ENCODE measurements at regions not wholly inside any gene's neighbourhood (a gene's known extent, or its start where the extent isn't known, plus 50 kb on each side); places are given as distances from the start of the nearest gene placed in this dataset.

DNA sequence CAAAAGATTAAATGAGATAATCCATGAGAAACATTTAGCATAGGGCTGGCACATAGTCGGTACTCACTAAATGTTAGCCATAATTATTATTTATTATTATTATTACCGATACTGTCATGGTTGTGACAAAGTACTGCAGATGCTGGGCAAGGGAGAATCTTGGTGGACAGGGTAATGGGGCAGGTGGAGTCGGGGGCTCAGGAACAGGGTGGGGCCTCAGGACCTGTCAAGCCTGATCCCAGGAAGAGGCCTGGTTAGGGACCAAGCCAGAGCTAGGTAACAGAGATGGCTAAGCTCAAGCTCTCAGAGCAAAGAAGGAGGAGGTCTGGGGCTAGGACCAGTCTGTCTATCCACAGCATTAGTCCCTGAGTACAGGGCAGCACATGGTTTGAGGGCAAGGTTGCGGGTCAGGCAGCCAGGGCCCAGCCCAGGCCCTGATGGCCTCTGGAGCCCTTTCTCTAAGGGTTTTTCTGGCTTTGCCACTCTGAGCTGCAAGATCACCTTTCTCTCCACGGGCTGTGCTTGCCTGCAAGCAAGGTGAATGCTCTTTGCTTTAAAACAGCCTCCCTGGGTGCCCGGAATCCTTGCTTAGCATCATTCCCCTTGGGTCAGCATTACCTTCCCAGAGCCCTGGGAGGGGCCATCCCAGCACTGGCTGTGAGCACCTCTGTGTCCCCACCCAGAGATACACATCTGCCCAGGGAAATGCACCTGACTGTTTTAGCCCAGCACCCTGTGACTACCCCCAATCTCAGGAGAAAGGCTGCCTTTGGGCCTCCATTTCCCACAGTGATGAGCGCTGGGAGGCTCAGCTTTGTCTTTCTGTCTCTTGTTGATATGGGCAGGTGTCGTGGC lies 572.0 kb downstream of the PTPRU start:
- TF ChIP-seq, protein P1, sequence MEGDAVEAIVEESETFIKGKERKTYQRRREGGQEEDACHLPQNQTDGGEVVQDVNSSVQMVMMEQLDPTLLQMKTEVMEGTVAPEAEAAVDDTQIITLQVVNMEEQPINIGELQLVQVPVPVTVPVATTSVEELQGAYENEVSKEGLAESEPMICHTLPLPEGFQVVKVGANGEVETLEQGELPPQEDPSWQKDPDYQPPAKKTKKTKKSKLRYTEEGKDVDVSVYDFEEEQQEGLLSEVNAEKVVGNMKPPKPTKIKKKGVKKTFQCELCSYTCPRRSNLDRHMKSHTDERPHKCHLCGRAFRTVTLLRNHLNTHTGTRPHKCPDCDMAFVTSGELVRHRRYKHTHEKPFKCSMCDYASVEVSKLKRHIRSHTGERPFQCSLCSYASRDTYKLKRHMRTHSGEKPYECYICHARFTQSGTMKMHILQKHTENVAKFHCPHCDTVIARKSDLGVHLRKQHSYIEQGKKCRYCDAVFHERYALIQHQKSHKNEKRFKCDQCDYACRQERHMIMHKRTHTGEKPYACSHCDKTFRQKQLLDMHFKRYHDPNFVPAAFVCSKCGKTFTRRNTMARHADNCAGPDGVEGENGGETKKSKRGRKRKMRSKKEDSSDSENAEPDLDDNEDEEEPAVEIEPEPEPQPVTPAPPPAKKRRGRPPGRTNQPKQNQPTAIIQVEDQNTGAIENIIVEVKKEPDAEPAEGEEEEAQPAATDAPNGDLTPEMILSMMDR (IDR thresholded peaks at IDR 0.05): no peak
- TF ChIP-seq ESRRA (IDR thresholded peaks at IDR 0.05; ENCODE audit: borderline replicate concordance, low read length): no peak
- TF ChIP-seq, protein P2, sequence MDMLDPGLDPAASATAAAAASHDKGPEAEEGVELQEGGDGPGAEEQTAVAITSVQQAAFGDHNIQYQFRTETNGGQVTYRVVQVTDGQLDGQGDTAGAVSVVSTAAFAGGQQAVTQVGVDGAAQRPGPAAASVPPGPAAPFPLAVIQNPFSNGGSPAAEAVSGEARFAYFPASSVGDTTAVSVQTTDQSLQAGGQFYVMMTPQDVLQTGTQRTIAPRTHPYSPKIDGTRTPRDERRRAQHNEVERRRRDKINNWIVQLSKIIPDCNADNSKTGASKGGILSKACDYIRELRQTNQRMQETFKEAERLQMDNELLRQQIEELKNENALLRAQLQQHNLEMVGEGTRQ (IDR thresholded peaks at IDR 0.05): no peak
- no peak for TF ChIP-seq EHMT2 (IDR thresholded peaks at IDR 0.05; ENCODE audit: low read depth)
- no peak for TF ChIP-seq CHD2 (IDR thresholded peaks at IDR 0.05; ENCODE audit: low read length, partially characterized antibody)
- TF ChIP-seq MAFK (IDR thresholded peaks at IDR 0.05; ENCODE audit: partially characterized antibody): no peak
- TF ChIP-seq NR3C1 (IDR thresholded peaks at IDR 0.05): no peak
